ENCODE measurements at regions not wholly inside any gene's neighbourhood (a gene's known extent, or its start where the extent isn't known, plus 50 kb on each side); places are given as distances from the start of the nearest gene placed in this dataset.

DNA sequence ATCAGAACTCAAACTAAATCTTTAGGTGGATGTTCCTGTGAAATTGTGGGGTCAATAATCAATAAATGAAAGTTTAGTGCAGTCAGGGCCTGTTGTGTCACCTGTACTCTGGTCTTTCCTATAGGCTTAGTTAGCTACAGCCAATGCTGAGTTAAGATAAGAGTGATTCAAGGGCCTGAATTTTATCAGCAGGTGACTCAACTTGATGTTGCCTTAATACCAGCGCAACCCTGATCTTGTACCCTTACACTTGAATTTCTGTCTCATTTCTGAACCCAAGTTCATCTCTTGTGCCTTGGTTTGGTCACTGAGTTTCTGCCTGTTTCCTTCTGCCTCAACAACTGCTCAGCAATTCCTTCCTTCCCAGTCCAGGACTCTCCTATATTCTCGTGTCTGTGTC lies 157.0 kb upstream of the E2F7 start:
- TF ChIP-seq, protein P1, sequence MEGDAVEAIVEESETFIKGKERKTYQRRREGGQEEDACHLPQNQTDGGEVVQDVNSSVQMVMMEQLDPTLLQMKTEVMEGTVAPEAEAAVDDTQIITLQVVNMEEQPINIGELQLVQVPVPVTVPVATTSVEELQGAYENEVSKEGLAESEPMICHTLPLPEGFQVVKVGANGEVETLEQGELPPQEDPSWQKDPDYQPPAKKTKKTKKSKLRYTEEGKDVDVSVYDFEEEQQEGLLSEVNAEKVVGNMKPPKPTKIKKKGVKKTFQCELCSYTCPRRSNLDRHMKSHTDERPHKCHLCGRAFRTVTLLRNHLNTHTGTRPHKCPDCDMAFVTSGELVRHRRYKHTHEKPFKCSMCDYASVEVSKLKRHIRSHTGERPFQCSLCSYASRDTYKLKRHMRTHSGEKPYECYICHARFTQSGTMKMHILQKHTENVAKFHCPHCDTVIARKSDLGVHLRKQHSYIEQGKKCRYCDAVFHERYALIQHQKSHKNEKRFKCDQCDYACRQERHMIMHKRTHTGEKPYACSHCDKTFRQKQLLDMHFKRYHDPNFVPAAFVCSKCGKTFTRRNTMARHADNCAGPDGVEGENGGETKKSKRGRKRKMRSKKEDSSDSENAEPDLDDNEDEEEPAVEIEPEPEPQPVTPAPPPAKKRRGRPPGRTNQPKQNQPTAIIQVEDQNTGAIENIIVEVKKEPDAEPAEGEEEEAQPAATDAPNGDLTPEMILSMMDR (conservative IDR thresholded peaks at IDR 0.05 in 1 of 2, IDR thresholded peaks at IDR 0.05 in 1 of 2; ENCODE audit: extremely low read depth in 1 of 2, insufficient read depth in 1 of 2, low read depth in 1 of 2, low read length in 2 of 2) = no peak
- TF ChIP-seq EZH2 (IDR thresholded peaks at IDR 0.05; ENCODE audit: borderline replicate concordance, low read length) = no peak
